ENCODE measurements at regions not wholly inside any gene's neighbourhood (a gene's known extent, or its start where the extent isn't known, plus 50 kb on each side); places are given as distances from the start of the nearest gene placed in this dataset.

DNA sequence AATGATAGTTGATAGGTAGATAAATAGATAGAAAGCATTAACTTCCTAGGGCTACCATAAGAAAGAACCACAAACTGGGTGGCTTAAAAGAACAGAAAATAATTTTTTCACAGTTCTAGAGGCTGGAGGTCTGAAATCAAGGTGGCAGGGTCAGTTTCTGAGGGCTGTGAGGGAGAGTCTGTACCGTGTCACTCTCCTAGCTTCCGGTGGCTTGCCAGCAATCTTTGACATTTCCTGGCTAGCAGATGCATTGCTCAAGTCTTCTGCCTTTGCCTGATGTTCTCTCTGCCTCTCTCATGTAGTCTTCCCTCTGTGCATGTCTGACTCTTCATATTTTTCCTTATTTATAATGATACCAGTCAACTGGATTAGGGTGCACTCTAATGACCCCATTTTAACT lies 1132.7 kb downstream of the CDH9 start:
- Histone ChIP-seq H3K27ac (ENCODE audit: extremely low read length, insufficient read depth, low read length) (no peak overlapping the region), H3K9ac (ENCODE audit: insufficient read depth, low read depth, low read length) (no peak overlapping the region), H3K27me3 (ENCODE audit: control insufficient read depth in 1 of 2, insufficient read depth in 2 of 2, low read length in 2 of 2) (no peaks in the 10 kb centered on the region), H3K4me3 (replicated peaks in 1 of 3; ENCODE audit: insufficient read depth in 1 of 3, low read depth in 2 of 3, low read length in 3 of 3) (no peak overlapping the region), H3K79me2 (ENCODE audit: insufficient read depth, low read length) (no peaks in the 10 kb centered on the region), H2AFZ (ENCODE audit: low read length) (no peak overlapping the region), H3K9me3 (ENCODE audit: low read length) (peaks cover 49% of the 10 kb centered on the region), H3K4me2 (ENCODE audit: low read depth, low read length) (no peak overlapping the region), H3K4me1 (ENCODE audit: insufficient read depth, low read length) (no peaks in the 10 kb centered on the region), H3K36me3 (replicated peaks in 1 of 2; ENCODE audit: control insufficient read depth in 1 of 2, insufficient read depth in 2 of 2, low read length in 2 of 2) (no peaks in the 10 kb centered on the region), H4K20me1 (ENCODE audit: insufficient read depth, low read length) (no peaks in the 10 kb centered on the region)
- WGBS (ENCODE audit: low lambda C conversion rate), result 6% methylated on average over 2 of the region's 2 CpGs
- POLR2A ChIA-PET, result no interaction called here
- no TSS peak for BruUV-seq (replicated peaks)
- ATAC-seq (no peak), FAIRE-seq (no peak), DNase-seq (ENCODE audit: low spot score) (no peak)
- intact Hi-C loops (cut with micrococcal nuclease; ENCODE audit: unreplicated experiment), result no loop called here
- in situ Hi-C loops (cut with HindIII; ENCODE audit: extremely low pct_ligation_motif_present, low pct_unique_long_range_greater_than_20kb), result no loop called here
- CTCF ChIA-PET (ENCODE audit: low intra/inter-chr PET ratio, low total read pairs), result no interaction called here
- TF ChIP-seq, protein P1, sequence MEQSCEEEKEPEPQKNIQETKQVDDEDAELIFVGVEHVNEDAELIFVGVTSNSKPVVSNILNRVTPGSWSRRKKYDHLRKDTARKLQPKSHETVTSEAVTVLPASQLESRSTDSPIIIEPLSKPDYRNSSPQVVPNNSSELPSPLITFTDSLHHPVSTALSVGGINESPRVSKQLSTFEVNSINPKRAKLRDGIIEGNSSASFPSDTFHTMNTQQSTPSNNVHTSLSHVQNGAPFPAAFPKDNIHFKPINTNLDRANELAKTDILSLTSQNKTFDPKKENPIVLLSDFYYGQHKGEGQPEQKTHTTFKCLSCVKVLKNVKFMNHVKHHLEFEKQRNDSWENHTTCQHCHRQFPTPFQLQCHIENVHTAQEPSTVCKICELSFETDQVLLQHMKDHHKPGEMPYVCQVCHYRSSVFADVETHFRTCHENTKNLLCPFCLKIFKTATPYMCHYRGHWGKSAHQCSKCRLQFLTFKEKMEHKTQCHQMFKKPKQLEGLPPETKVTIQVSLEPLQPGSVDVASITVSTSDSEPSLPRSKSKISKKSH (CRISPR knock-in tag; IDR thresholded peaks at IDR 0.05; ENCODE audit: borderline replicate concordance), result no peak
- TF ChIP-seq ZNF788 (CRISPR knock-in tag; IDR thresholded peaks at IDR 0.05; ENCODE audit: borderline replicate concordance), result no peak
- TF ChIP-seq ZNF484 (CRISPR knock-in tag; IDR thresholded peaks at IDR 0.05; ENCODE audit: borderline replicate concordance, low read depth), result no peak
- TF ChIP-seq DMAP1 (CRISPR knock-in tag; IDR thresholded peaks at IDR 0.05), result no peak
- no peak for TF ChIP-seq CENPX (CRISPR knock-in tag; IDR thresholded peaks at IDR 0.05)
- TF ChIP-seq, protein P2, sequence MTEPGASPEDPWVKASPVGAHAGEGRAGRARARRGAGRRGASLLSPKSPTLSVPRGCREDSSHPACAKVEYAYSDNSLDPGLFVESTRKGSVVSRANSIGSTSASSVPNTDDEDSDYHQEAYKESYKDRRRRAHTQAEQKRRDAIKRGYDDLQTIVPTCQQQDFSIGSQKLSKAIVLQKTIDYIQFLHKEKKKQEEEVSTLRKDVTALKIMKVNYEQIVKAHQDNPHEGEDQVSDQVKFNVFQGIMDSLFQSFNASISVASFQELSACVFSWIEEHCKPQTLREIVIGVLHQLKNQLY (CRISPR knock-in tag; IDR thresholded peaks at IDR 0.05), result no peak
- no peak for TF ChIP-seq ZNF550 (CRISPR knock-in tag; IDR thresholded peaks at IDR 0.05; ENCODE audit: borderline replicate concordance)
- no peak for TF ChIP-seq NFE2L1 (CRISPR knock-in tag; IDR thresholded peaks at IDR 0.05; ENCODE audit: borderline replicate concordance)
- no peak for TF ChIP-seq CBX1 (IDR thresholded peaks at IDR 0.05; ENCODE audit: low read depth)
- no peak for TF ChIP-seq RARA (CRISPR knock-in tag; IDR thresholded peaks at IDR 0.05)
- TF ChIP-seq ZNF780A (CRISPR knock-in tag; IDR thresholded peaks at IDR 0.05), result no peak
- TF ChIP-seq ATAD3A (CRISPR knock-in tag; IDR thresholded peaks at IDR 0.05), result no peak
- no peak for TF ChIP-seq ZNF746 (CRISPR knock-in tag; IDR thresholded peaks at IDR 0.05)
- TF ChIP-seq SUZ12 (IDR thresholded peaks at IDR 0.05; ENCODE audit: low read depth, low read length), result no peak
- TF ChIP-seq, protein P3, sequence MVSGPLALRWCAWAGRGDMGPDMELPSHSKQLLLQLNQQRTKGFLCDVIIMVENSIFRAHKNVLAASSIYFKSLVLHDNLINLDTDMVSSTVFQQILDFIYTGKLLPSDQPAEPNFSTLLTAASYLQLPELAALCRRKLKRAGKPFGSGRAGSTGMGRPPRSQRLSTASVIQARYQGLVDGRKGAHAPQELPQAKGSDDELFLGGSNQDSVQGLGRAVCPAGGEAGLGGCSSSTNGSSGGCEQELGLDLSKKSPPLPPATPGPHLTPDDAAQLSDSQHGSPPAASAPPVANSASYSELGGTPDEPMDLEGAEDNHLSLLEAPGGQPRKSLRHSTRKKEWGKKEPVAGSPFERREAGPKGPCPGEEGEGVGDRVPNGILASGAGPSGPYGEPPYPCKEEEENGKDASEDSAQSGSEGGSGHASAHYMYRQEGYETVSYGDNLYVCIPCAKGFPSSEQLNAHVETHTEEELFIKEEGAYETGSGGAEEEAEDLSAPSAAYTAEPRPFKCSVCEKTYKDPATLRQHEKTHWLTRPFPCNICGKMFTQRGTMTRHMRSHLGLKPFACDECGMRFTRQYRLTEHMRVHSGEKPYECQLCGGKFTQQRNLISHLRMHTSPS (CRISPR knock-in tag; IDR thresholded peaks at IDR 0.05; ENCODE audit: low read depth), result no peak
- TF ChIP-seq, protein P4, sequence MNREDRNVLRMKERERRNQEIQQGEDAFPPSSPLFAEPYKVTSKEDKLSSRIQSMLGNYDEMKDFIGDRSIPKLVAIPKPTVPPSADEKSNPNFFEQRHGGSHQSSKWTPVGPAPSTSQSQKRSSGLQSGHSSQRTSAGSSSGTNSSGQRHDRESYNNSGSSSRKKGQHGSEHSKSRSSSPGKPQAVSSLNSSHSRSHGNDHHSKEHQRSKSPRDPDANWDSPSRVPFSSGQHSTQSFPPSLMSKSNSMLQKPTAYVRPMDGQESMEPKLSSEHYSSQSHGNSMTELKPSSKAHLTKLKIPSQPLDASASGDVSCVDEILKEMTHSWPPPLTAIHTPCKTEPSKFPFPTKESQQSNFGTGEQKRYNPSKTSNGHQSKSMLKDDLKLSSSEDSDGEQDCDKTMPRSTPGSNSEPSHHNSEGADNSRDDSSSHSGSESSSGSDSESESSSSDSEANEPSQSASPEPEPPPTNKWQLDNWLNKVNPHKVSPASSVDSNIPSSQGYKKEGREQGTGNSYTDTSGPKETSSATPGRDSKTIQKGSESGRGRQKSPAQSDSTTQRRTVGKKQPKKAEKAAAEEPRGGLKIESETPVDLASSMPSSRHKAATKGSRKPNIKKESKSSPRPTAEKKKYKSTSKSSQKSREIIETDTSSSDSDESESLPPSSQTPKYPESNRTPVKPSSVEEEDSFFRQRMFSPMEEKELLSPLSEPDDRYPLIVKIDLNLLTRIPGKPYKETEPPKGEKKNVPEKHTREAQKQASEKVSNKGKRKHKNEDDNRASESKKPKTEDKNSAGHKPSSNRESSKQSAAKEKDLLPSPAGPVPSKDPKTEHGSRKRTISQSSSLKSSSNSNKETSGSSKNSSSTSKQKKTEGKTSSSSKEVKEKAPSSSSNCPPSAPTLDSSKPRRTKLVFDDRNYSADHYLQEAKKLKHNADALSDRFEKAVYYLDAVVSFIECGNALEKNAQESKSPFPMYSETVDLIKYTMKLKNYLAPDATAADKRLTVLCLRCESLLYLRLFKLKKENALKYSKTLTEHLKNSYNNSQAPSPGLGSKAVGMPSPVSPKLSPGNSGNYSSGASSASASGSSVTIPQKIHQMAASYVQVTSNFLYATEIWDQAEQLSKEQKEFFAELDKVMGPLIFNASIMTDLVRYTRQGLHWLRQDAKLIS (CRISPR knock-in tag; IDR thresholded peaks at IDR 0.05), result no peak
- TF ChIP-seq, protein P5, sequence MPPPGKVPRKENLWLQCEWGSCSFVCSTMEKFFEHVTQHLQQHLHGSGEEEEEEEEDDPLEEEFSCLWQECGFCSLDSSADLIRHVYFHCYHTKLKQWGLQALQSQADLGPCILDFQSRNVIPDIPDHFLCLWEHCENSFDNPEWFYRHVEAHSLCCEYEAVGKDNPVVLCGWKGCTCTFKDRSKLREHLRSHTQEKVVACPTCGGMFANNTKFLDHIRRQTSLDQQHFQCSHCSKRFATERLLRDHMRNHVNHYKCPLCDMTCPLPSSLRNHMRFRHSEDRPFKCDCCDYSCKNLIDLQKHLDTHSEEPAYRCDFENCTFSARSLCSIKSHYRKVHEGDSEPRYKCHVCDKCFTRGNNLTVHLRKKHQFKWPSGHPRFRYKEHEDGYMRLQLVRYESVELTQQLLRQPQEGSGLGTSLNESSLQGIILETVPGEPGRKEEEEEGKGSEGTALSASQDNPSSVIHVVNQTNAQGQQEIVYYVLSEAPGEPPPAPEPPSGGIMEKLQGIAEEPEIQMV (CRISPR knock-in tag; IDR thresholded peaks at IDR 0.05; ENCODE audit: low read depth), result no peak
- no peak for TF ChIP-seq ZNF660 (CRISPR knock-in tag; IDR thresholded peaks at IDR 0.05; ENCODE audit: borderline replicate concordance, low read depth)
